Neural crest cell (in vitro differentiated cells): ENCODE measurements at regions not wholly inside any gene's neighbourhood (a gene's known extent, or its start where the extent isn't known, plus 50 kb on each side); places are given as distances from the start of the nearest gene placed in this dataset.

Experiments
- DNase-seq: peaks from one replicate; pipeline ENCODE4 v3.0.0; 2021; ENCODE audit warnings: low read depth, mixed read lengths, low spot score
- H3K27ac Mint-ChIP-seq: one replicate; pipeline ENCODE4 v1.8.0; 2021; ENCODE audit warnings: mild to moderate bottlenecking, mixed read lengths; ENCODE audit not compliant: unreplicated experiment
- H3K27me3 Mint-ChIP-seq: 2 replicates; pipeline ENCODE4 v1.8.0; 2021; ENCODE audit warnings: low read depth, mild to moderate bottlenecking, mixed read lengths
- H3K36me3 Mint-ChIP-seq: 2 replicates; pipeline ENCODE4 v1.8.0; 2021; ENCODE audit warnings: low read depth, mild to moderate bottlenecking, mixed read lengths
- H3K4me1 Mint-ChIP-seq: 2 replicates; pipeline ENCODE4 v1.8.0; 2021; ENCODE audit warnings: mixed read lengths
- H3K4me3 Mint-ChIP-seq: one replicate; pipeline ENCODE4 v1.8.0; 2021; ENCODE audit warnings: mild to moderate bottlenecking, mixed read lengths
- H3K9me3 Mint-ChIP-seq: 2 replicates; pipeline ENCODE4 v1.8.0; 2021; ENCODE audit warnings: mixed read lengths
- TF ChIP-seq, protein P1 (sequence below): fragments of 200-600 bp; sonication (generic); conservative IDR thresholded peaks from 2 replicates; pipeline ENCODE4 v1.5.0; 2021; ENCODE audit warnings: antibody characterized with exemption, mild to moderate bottlenecking

DNA sequence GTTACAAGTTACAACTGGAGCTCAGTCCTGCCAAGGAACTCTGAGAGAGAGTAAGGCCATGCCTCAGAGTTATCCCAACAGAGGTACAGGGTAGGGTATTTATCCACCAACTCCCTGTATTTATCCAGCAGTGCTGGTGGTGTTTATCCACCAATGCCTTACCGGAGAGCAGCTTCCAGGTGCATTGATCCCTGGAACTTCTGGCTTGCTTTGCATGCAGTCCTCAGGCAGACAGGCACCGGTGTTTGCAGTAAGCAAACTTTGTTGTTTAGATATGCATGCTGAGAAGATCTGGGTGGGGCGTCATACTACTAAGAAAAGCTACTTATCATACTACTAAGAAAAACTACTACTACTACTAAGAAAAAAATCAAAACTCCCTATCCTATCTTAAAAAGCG is 92.4 kb downstream of the CYP26A1 start:
- no peak for DNase-seq
- TF ChIP-seq, protein P1, sequence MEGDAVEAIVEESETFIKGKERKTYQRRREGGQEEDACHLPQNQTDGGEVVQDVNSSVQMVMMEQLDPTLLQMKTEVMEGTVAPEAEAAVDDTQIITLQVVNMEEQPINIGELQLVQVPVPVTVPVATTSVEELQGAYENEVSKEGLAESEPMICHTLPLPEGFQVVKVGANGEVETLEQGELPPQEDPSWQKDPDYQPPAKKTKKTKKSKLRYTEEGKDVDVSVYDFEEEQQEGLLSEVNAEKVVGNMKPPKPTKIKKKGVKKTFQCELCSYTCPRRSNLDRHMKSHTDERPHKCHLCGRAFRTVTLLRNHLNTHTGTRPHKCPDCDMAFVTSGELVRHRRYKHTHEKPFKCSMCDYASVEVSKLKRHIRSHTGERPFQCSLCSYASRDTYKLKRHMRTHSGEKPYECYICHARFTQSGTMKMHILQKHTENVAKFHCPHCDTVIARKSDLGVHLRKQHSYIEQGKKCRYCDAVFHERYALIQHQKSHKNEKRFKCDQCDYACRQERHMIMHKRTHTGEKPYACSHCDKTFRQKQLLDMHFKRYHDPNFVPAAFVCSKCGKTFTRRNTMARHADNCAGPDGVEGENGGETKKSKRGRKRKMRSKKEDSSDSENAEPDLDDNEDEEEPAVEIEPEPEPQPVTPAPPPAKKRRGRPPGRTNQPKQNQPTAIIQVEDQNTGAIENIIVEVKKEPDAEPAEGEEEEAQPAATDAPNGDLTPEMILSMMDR: no peak
- Mint-ChIP-seq H3K4me3 (no peak overlapping the region), H3K36me3 (peaks cover 4% of the 10 kb centered on the region), H3K27ac (no peak overlapping the region), H3K4me1 (peaks cover 4% of the 10 kb centered on the region), H3K27me3 (no peaks in the 10 kb centered on the region), H3K9me3 (peaks cover 9% of the 10 kb centered on the region)

DNA sequence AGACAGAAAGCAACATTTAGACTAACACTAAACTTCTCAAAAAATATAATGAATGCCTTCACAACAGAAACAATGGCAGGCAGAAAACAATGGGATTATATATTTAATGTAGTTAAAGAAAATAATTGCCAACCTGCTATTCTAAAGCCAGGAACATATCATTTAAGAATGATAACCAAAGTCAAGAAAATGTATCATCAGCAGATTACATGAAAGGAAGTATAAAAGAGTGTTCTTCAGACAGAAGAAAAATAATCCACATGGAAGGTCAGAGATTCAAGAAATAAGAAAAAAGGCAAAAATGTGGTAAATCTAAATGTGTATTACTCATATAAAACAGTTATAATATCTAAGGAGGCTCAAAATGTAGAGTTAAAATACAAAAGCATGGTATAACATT is 98.1 kb downstream of the CYP26A1 start:
- Mint-ChIP-seq H3K27ac (no peak overlapping the region), H3K9me3 (peaks cover 7% of the 10 kb centered on the region), H3K27me3 (no peaks in the 10 kb centered on the region), H3K4me1 (peaks cover 13% of the 10 kb centered on the region), H3K36me3 (peaks cover 4% of the 10 kb centered on the region), H3K4me3 (no peak overlapping the region)
- no peak for DNase-seq
- TF ChIP-seq, protein P1: no peak

DNA sequence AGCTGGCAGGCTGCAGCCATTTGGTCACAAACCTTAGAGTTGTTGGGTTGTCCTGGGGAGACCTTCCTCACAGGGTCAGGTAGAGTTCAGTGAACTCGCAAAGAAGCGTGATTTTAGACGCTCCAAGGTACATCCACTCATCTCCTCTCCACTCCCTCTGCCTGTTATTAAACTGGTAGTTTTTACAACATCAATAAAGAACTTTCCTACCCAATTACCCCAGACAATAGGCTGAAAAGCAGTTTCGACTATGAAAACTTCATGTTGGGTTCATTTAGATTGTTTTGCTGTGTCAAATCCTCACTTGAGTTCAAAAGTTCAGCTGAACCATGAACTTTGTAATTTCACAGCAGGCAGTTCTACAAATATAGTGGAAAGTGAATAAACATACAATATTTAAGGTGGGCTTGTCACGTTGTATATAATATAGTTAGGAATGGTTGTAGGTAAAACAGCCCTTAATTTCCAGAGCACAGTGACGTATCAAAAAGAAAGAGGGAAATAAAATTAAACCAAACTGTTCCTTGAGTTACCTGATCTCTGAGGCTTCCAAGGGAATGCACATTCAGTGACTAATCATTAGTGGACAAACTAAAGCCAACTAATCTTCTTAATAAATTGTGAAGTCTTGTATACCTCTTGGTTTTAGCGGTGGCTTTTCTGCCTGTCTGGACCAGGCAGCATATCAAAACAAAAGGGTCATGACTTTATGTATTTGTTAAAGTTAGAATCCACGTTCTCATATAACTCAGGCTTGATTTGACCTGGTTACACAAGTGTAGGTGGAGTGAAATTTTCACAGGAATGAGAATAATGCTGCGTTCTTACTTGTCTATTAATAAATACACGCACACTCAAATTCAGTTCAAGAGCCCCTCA is 100.5 kb downstream of the CYP26A1 start:
- Mint-ChIP-seq H3K4me3 (no peak overlapping the region), H3K36me3 (peaks cover 4% of the 10 kb centered on the region), H3K9me3 (peaks cover 7% of the 10 kb centered on the region), H3K27me3 (no peaks in the 10 kb centered on the region), H3K4me1 (peaks cover 13% of the 10 kb centered on the region), H3K27ac (no peak overlapping the region)
- no peak for DNase-seq
- TF ChIP-seq, protein P1: no peak

DNA sequence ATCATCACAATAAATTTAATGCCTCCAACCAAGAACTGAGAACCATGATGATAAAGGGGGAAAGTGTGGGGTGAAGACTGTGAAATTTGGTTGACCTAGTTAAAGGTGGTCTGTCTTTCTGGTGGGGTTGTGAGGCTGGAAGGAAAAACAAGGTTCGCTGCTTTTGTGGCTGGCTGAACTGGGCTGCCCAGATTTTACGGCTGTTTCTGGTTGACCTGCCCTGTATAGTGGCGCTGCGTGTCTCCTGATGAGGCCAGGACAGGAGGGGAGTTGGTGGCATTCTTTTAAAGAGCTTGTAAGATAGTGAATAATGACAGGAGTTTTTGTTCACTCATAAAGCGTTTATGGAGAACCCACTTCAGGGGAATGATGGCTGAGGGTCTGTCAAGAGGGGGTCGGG is 101.8 kb downstream of the CYP26A1 start:
- TF ChIP-seq, protein P1: no peak
- no peak overlapping the region for H3K4me3 Mint-ChIP-seq
- H3K27me3 Mint-ChIP-seq: no peaks in the 10 kb centered on the region
- H3K36me3 Mint-ChIP-seq: no peaks in the 10 kb centered on the region
- peaks cover 13% of the 10 kb centered on the region for H3K4me1 Mint-ChIP-seq
- H3K9me3 Mint-ChIP-seq: peaks cover under 1% of the 10 kb centered on the region
- no peak for DNase-seq
- no peak overlapping the region for H3K27ac Mint-ChIP-seq

DNA sequence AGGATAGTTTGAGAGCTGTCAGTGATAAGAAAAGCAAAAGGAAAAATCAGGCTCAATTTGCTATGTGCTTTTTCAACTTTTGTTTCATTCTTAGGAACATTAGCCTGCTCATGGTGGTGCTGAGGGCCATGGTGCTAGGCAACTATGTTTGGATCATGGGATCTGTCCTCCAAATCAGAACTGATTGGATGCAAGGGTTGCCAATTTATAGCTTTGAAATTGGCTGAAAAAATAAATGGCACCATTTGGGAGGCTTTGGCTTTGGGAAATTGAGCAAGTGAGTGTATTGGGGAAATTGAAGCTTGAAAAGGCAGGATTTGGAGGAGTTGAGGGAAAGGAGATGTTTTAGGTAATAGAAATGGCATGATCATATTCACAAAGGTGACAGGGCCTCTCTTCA is 103.8 kb downstream of the CYP26A1 start:
- H3K9me3 Mint-ChIP-seq: no peaks in the 10 kb centered on the region
- H3K27ac Mint-ChIP-seq: no peak overlapping the region
- DNase-seq: no peak
- H3K36me3 Mint-ChIP-seq: no peaks in the 10 kb centered on the region
- peaks cover 13% of the 10 kb centered on the region for H3K4me1 Mint-ChIP-seq
- TF ChIP-seq, protein P1: no peak
- H3K27me3 Mint-ChIP-seq: no peaks in the 10 kb centered on the region
- no peak overlapping the region for H3K4me3 Mint-ChIP-seq
